Vagina (tissue), 2 donors: ENCODE measurements at regions not wholly inside any gene's neighbourhood (a gene's known extent, or its start where the extent isn't known, plus 50 kb on each side); places are given as distances from the start of the nearest gene placed in this dataset.

Experiments used
- POLR2A ChIP-seq, 2 donors: fragments of 450-650 bp; IDR thresholded peaks; one replicate each; pipeline ENCODE4 v1.6.1; 2017; ENCODE audit warnings: antibody characterized with exemption in 2 of 2, mild to moderate bottlenecking in 2 of 2, moderate library complexity in 2 of 2
- TF ChIP-seq, protein P1 (sequence below), 3 experiments: fragments of 450-650 bp in 2 of 3; fragments of 200-600 bp in 1 of 3; sonication (generic) in 1 of 3; IDR thresholded peaks; one replicate each; pipeline ENCODE4 v1.5.1; 2017 to 2019; ENCODE audit warnings: antibody characterized with exemption in 3 of 3, mild to moderate bottlenecking in 2 of 3, moderate library complexity in 2 of 3

- TF ChIP-seq, protein P1, sequence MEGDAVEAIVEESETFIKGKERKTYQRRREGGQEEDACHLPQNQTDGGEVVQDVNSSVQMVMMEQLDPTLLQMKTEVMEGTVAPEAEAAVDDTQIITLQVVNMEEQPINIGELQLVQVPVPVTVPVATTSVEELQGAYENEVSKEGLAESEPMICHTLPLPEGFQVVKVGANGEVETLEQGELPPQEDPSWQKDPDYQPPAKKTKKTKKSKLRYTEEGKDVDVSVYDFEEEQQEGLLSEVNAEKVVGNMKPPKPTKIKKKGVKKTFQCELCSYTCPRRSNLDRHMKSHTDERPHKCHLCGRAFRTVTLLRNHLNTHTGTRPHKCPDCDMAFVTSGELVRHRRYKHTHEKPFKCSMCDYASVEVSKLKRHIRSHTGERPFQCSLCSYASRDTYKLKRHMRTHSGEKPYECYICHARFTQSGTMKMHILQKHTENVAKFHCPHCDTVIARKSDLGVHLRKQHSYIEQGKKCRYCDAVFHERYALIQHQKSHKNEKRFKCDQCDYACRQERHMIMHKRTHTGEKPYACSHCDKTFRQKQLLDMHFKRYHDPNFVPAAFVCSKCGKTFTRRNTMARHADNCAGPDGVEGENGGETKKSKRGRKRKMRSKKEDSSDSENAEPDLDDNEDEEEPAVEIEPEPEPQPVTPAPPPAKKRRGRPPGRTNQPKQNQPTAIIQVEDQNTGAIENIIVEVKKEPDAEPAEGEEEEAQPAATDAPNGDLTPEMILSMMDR (IDR thresholded peaks at IDR 0.05), result no peak
- TF ChIP-seq POLR2A (IDR thresholded peaks at IDR 0.05), result no peak
Measured at GRCh38 chrX:122115604-122116003, 1068.2 kb downstream of the GLUD2 start.
